OCI-LY3 (cell line): ENCODE measurements at regions not wholly inside any gene's neighbourhood (a gene's known extent, or its start where the extent isn't known, plus 50 kb on each side); places are given as distances from the start of the nearest gene placed in this dataset.

ENCODE experiments used
- EZH2phosphoT487 ChIP-seq: fragments of 200-600 bp; shearing (Covaris generic); IDR thresholded peaks from 2 replicates; pipeline ENCODE4 v1.6.1; 2018; ENCODE audit warnings: antibody characterized with exemption, mixed run types, low read depth
- TF ChIP-seq, protein P1 (sequence below): fragments of 200-600, 300-600 bp; sonication (generic); IDR thresholded peaks from 2 replicates; pipeline ENCODE4 v1.5.1; 2014; ENCODE audit warnings: antibody characterized with exemption, low read length, low read depth

DNA sequence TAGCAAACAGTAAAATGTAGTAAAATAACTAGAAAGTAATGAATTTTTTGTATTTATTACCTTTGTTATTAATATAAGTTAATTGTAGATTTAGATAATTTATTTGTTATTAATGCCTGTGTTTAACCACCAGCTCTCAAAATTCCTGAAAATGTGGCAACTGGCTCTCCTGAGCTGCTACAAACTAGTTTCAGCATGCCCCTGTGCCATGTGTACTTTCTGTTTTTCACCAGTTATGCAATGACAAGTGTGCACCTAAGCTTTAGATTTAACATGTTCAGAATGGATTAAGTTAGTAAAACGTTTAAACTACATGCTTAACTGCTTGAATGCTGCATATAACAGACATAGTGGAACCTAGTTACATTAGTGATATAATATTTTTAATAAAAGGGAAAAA, 88.1 kb downstream of the POSTN start:
- TF ChIP-seq, protein P1, sequence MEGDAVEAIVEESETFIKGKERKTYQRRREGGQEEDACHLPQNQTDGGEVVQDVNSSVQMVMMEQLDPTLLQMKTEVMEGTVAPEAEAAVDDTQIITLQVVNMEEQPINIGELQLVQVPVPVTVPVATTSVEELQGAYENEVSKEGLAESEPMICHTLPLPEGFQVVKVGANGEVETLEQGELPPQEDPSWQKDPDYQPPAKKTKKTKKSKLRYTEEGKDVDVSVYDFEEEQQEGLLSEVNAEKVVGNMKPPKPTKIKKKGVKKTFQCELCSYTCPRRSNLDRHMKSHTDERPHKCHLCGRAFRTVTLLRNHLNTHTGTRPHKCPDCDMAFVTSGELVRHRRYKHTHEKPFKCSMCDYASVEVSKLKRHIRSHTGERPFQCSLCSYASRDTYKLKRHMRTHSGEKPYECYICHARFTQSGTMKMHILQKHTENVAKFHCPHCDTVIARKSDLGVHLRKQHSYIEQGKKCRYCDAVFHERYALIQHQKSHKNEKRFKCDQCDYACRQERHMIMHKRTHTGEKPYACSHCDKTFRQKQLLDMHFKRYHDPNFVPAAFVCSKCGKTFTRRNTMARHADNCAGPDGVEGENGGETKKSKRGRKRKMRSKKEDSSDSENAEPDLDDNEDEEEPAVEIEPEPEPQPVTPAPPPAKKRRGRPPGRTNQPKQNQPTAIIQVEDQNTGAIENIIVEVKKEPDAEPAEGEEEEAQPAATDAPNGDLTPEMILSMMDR: no peak
- TF ChIP-seq EZH2phosphoT487: no peak
